ENCODE measurements at regions not wholly inside any gene's neighbourhood (a gene's known extent, or its start where the extent isn't known, plus 50 kb on each side); places are given as distances from the start of the nearest gene placed in this dataset.
"Not testable (repeated sequence)": the region's sequence is repeated elsewhere in the genome, so short reads cannot be mapped to it uniquely, and the experiment has no call there.

- not testable (repeated sequence) for DNase-seq
Measured at GRCh38 chr3:20370273-20371063, 184.5 kb upstream of the SGO1 start.

- no peak for DNase-seq
Measured at GRCh38 chr3:20361000-20361399, 175.0 kb upstream of the SGO1 start.

DNA sequence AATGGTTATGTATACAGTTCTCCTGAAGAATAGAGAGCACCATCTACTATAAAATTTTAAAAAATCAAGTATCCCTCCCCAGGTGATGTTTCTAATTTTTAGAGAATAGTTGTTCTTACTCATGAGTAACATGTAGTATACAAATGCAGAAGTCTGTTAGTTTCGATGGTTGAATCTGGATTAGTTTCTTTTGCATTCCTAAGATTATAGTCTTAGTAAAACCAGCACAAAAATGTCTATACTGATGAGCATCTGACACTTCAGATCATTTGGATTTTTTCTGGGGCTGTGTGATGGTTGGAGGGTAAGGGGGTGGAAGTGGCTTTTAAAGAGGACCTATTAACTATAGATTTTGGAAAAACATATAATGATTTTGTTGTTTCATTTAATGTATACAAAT, 167.3 kb upstream of the SGO1 start:
- DNase-seq: no peak

DNA sequence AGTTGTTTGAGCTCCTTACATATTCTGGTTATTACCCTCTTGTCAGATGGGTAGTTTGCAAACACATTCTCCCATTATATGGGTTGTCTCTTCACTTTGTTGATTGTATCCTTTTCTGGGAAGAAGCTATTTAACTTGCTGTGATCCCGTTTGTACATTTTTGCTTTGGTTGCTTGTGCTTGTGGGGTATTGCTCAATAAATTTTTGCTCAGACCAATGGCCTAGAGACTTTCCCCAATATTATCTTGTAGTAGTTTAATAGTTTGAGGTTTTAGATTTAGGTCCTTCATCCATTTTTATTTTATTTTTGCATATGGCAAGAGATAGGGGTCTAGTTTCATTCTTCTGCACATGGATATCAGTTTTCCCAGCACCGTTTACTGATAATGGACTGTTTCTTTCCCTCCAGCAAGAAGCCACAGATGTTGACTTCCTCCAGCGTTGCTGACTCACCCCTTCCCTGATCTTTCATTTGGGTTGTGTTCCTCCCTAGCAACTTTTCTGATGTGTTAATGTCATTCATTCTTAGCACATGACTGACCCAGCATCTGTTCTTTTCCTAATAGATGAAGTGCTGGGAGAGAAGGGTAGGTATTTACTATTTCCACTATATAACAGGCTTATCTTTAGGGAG, 166.7 kb upstream of the SGO1 start:
- no peak for DNase-seq

DNA sequence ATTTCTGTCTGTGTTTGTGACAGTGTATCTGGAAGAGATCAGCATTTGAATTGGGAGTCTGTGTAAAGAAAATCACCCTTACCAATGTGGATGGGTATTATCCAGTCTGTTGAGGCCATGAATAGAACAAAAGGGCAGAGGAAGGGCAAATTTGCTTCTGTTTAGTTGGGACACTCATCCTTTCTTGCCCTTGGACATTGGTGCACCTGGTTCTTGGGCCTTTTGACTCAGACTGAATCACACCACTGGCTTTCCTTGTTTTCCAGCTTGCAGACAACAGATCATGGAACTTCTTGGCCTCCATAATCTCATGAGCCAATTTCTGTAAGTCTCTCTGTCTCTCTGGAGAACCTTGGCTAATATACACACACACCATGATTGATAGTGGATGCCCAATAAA, 164.4 kb upstream of the SGO1 start:
- DNase-seq: no peak

- no peak for DNase-seq
Measured at GRCh38 chr3:20346916-20347315, 160.9 kb upstream of the SGO1 start.

- no peak for DNase-seq
Measured at GRCh38 chr3:20346369-20346768, 160.4 kb upstream of the SGO1 start.

DNA sequence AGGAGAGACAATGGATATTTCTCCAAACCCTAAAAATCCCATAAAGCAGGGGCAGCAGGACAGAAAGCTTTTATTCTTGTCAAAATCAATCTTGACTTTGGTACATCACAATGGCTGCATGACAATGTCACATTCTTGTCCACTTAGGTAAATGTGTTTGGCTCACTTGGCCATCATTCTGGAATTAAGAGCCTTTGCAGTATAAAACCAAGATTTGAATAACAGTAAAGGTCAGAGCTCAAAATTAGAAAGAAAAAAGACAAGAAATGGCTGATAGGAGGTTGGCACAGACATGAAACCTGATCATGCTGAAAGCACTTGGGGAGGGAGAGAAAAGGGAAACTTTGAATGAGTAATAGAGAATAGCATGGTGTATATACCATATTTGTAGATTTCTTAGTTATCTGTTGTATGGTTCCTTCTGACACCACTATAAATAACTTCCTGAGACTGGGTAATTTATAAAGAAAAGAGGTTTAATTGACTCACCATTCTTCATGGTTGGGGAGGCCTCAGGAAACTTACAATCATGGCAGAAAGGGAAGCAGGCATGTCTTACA, 158.5 kb upstream of the SGO1 start:
- DNase-seq: no peak

- no peak for DNase-seq
Measured at GRCh38 chr3:20343790-20344189, 157.8 kb upstream of the SGO1 start.

- no peak for DNase-seq
Measured at GRCh38 chr3:20340324-20340928, 154.4 kb upstream of the SGO1 start.

DNA sequence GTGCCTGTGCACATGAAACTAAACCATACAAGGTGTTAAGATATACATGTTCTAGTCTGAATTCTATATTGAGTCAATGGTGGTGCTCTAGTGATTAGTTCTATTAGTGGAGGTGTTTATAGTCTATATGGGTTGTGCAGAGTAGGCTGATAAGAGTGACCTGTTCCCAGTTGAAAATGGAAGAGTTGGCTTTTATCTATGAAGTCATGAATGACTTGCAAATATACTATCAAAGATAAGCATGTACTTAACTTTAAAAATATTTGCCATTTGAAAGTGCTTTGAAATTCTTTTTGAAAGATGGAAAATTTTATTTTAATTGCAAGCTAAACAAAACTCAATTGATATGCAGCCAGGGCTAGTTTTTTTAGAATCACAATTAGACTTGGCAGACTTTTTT, 150.6 kb upstream of the SGO1 start:
- DNase-seq: no peak

DNA sequence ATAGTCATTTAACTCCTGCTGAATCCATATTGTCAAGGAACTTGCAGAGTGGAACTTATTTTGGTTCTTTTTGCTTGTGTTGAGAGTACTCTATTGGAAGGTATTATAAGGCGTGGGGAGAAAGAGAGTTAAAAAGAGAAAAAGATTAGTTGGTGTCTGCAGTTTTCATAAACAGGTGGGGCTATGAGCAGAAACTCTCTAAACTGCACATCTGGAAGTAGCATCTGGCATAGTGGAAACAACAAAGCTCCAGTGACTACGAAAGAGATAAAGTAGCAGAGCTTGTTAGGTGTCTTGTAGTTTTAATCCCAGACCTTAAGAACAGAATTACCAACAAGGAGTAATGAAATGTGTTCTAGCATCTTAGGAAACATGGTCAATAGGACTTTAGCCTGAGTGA, 148.8 kb upstream of the SGO1 start:
- DNase-seq: no peak

DNA sequence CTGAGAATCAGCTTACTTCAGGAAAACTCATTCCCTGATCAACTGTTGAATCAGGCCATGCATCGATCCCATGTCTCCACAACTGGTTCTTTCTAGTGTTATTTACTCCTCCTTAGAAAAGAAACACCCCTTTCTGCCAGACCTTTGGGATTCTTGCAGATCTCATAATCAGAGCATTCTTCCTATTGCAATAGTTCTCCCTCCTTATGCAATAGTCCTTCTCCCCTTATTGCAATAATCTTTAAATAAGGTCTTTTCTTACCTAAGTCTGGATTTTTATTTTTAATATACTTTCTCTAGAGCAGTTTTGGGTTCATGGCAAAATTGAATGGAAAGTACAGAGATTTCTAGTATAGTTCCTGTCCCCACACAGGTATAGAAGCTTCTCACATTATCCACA, 141.9 kb upstream of the SGO1 start:
- DNase-seq: no peak

- DNase-seq: no peak
Measured at GRCh38 chr3:20326541-20326940, 140.5 kb upstream of the SGO1 start.

DNA sequence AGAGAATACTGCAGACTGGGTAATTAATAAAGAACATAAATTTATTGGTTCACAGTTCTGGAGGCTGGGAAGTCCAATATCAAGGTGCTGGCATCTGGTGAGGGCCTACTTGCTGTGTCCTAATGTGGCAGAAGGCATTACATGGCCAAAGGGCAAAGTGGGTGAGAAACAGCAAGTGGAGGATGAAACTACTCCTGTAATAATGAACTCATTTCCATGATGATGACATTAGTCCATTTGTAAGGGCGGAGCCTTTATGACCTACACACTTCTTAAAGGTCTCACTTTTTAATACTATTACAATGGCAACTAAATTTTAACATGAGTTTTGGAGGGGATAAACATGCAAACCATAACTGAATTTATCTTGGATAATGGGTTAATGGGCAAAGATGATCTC, 139.6 kb upstream of the SGO1 start:
- no peak for DNase-seq

- DNase-seq: no peak
Measured at GRCh38 chr3:20324664-20325478, 138.9 kb upstream of the SGO1 start.

GRCh38 chr3:20323307-20323927, 137.4 kb upstream of the SGO1 start:
- no peak for DNase-seq

DNA sequence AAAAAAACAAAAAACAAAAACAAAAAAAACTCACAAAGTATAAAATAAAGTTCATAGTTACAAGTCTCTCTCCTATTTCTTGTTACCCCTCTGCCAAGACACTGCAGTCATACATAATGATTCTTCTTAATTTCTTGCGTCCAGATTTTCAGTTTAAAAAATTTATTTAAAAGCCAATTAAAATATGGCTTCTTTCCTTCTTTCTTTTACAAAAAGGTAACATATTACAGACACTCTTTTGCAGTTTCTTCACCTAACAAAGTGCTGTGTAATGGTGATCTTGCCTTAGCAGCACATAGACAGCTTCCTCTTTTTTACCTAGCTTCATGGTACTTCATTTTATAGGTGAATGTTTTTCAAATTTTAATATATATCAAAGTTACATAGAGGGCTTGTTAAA, 136.1 kb upstream of the SGO1 start:
- no peak for DNase-seq

DNA sequence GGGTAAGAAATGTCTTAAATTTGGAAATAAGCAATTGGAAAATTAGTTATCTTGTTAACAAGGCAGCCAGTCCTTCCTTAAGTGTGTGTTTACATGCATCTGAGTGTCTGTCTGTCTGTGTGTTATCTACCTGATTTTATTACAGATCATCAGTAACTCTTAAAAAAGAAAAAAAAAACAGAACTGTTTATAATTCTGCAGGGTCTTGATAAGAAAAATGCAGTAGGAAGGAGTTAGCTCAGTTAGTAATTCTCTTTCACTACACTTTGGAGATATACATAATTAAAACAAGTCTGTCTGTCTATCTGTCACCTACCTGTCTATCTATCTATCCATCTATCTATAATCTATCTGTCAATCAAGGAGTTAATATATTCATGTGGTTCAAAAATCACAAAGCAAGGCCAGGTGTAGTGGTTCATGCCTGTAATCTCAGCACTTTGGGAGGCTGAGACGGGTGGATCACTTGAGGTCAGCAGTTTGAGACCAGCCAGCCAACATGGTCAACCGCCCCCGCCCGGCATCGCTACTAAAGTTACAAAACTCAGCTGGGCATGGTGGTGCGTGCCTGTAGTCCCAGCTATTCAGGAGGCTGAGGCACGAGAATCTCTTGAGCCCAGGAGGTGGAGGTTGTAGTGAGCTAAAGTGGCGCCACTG, 135.5 kb upstream of the SGO1 start:
- no peak for DNase-seq

- DNase-seq: no peak
Measured at GRCh38 chr3:20320489-20320888, 134.5 kb upstream of the SGO1 start.

- DNase-seq: no peak
Measured at GRCh38 chr3:20319551-20319950, 133.5 kb upstream of the SGO1 start.

DNA sequence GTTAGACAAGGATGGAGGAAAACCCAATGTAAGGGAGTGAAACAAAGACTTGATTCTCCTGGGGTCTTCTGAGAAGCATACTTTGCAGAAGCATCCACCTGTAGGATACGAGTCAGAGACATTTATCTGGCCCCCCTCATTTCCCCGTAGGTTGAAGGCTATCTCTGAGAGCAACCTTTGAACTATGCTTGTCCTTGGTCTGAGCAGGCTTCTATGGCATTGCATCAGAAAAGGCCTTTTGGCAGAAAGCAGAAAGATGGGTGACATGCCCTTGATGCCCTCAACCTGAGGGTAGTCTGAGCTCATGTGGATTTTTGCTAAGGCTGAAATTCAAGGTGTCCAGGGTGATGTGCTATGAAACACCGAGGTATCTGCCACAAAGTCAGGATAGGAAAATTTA, 131.6 kb upstream of the SGO1 start:
- no peak for DNase-seq
